PC-3 (cell line): ENCODE measurements at regions not wholly inside any gene's neighbourhood (a gene's known extent, or its start where the extent isn't known, plus 50 kb on each side); places are given as distances from the start of the nearest gene placed in this dataset.

Experiments used
- ATAC-seq: fragments of 200-7000 bp; cut with Tn5 transposase; 2 replicates; pipeline ENCODE4 v1.9.1; 2020; ENCODE audit warnings: mild to moderate bottlenecking, moderate library complexity
- BruUV-seq: library from RNA; stranded (reverse); fragments of 400-500 nt; replicated peaks from 2 replicates; lab custom pipeline; 2021; lab: Mats Ljungman, UMichigan
- CTCF ChIA-PET: fragments of 300-600 bp; sonication (Branson Sonifier 250); formaldehyde crosslinking; loops from one replicate; lab custom pipeline; 2022; ENCODE audit warnings: antibody characterized with exemption; lab: Charles Lee
- POLR2A ChIA-PET: fragments of 300-600 bp; sonication (Branson Sonifier 250); formaldehyde crosslinking; loops from one replicate; lab custom pipeline; 2022; ENCODE audit warnings: antibody characterized with exemption; ENCODE audit not compliant: unreplicated experiment; lab: Charles Lee
- DNase-seq: peaks from one replicate; pipeline ENCODE4 v3.0.0-alpha.2; 2015
- H2AFZ ChIP-seq: fragments of 300-600 bp; sonication (generic); 2 replicates; pipeline ENCODE4 v1.6.0; 2016; ENCODE audit warnings: antibody characterized with exemption, low read length
- H3F3A ChIP-seq: fragments of 300-600 bp; sonication (generic); one replicate; pipeline ENCODE4 v1.6.0; 2017; ENCODE audit warnings: antibody characterized with exemption, low read length, control low read depth, mild to moderate bottlenecking; ENCODE audit not compliant: unreplicated experiment
- H3K27ac ChIP-seq: fragments of 300-600 bp; sonication (generic); 2 replicates; pipeline ENCODE4 v1.5.1; 2016; ENCODE audit warnings: mild to moderate bottlenecking, low read length
- H3K27me3 ChIP-seq: fragments of 300-600 bp; sonication (generic); 2 replicates; pipeline ENCODE4 v1.6.1; 2016; ENCODE audit warnings: low read length, mixed read lengths
- H3K36me3 ChIP-seq: fragments of 300-600 bp; sonication (generic); 2 replicates; pipeline ENCODE4 v1.6.1; 2016; ENCODE audit warnings: low read depth, mixed run types, low read length, mixed read lengths
- H3K4me1 ChIP-seq: fragments of 300-600 bp; sonication (generic); 2 replicates; pipeline ENCODE4 v1.5.1; 2016; ENCODE audit warnings: low read length; ENCODE audit not compliant: insufficient read depth
- H3K4me2 ChIP-seq: fragments of 300-600 bp; sonication (generic); 2 replicates; pipeline ENCODE4 v1.6.0; 2016; ENCODE audit warnings: low read length
- H3K4me3 ChIP-seq: fragments of 300-600 bp; sonication (generic); 2 replicates; pipeline ENCODE4 v1.5.1; 2016; ENCODE audit warnings: mild to moderate bottlenecking, low read length, mixed read lengths
- H3K79me2 ChIP-seq: fragments of 300-600 bp; sonication (generic); 2 replicates; pipeline ENCODE4 v1.6.1; 2017; ENCODE audit warnings: low read length, mixed read lengths
- H3K9ac ChIP-seq: fragments of 300-600 bp; sonication (generic); 2 replicates; pipeline ENCODE4 v1.6.0; 2016; ENCODE audit warnings: mild to moderate bottlenecking, low read length
- H3K9me2 ChIP-seq: fragments of 300-600 bp; sonication (generic); replicated peaks from 2 replicates; pipeline ENCODE4 v1.6.1; 2016; ENCODE audit warnings: mixed run types, low read length, mixed read lengths
- H3K9me3 ChIP-seq: fragments of 300-600 bp; sonication (generic); 2 replicates; pipeline ENCODE4 v1.6.1; 2016; ENCODE audit warnings: low read length, mixed read lengths
- H4K20me1 ChIP-seq: fragments of 300-600 bp; sonication (generic); 2 replicates; pipeline ENCODE4 v1.6.1; 2016; ENCODE audit warnings: low read length, mixed read lengths
- EZH2 ChIP-seq: fragments of 300-600 bp; sonication (generic); IDR thresholded peaks from one replicate; pipeline ENCODE4 v1.6.1; 2017; ENCODE audit warnings: antibody characterized with exemption, mild to moderate bottlenecking, low read length; ENCODE audit not compliant: unreplicated experiment
- EZH2phosphoT487 ChIP-seq: fragments of 300-600 bp; sonication (generic); IDR thresholded peaks from 2 replicates; pipeline ENCODE4 v1.6.1; 2018; ENCODE audit warnings: mild to moderate bottlenecking, antibody characterized with exemption, low read length, borderline replicate concordance
- intact Hi-C: fragments of 100-400 bp; cut with micrococcal nuclease; formaldehyde crosslinking; loops from 2 replicates; pipeline ENCODE4 v1.9.0; 2023
- TF ChIP-seq, protein P1 (sequence below): fragments of 300-600 bp; sonication (generic); conservative IDR thresholded peaks from 2 replicates; pipeline ENCODE4 v1.5.1; 2017; ENCODE audit warnings: antibody characterized with exemption, low read depth, mild to moderate bottlenecking, low read length

DNA sequence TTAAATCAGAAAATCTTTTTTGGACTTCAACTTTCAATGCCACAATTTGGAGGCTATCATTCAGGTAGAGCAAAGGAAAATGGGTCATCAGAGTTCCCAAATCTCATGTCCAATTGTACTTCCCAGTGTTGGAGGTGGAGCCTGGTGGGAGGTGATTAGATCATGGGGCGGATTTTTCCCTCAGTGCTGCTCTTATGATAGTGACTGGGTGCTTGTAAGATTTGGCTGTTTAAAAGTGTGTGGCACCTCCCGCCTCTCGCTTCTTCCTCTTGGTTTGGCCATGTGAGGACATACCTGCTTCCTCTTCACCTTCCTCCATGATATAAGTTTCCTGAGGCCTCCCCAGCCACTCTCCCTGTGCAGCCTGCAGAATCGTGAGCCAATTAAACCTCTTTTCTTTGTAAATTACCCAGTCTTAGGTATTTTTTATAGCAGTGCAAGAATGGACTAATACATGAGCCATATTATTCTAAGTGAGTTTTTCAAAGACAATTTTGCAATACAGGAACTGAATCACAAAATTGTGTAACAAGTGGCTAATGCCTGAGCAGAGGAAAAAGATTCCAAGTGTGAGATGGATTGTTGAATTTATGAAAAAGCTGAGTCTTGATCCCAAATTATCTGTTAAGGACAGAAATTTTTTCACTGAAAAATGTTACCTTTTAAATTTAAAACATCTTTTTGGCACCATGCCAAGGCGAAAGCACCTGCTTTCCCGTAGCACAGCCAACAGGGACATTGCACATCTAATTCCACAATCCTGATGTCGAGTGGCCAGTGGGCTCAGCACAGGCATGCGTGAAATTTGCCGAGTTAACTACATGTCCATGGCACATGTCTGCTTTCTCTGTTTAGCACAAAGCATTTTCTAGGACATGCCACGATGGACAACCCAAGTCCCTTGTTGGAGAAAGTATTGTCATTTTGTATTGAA, 150.9 kb downstream of the COL6A3 start:
- TF ChIP-seq, protein P1, sequence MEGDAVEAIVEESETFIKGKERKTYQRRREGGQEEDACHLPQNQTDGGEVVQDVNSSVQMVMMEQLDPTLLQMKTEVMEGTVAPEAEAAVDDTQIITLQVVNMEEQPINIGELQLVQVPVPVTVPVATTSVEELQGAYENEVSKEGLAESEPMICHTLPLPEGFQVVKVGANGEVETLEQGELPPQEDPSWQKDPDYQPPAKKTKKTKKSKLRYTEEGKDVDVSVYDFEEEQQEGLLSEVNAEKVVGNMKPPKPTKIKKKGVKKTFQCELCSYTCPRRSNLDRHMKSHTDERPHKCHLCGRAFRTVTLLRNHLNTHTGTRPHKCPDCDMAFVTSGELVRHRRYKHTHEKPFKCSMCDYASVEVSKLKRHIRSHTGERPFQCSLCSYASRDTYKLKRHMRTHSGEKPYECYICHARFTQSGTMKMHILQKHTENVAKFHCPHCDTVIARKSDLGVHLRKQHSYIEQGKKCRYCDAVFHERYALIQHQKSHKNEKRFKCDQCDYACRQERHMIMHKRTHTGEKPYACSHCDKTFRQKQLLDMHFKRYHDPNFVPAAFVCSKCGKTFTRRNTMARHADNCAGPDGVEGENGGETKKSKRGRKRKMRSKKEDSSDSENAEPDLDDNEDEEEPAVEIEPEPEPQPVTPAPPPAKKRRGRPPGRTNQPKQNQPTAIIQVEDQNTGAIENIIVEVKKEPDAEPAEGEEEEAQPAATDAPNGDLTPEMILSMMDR = no peak
- no peak for TF ChIP-seq EZH2
- TF ChIP-seq EZH2phosphoT487 = no peak
- Histone ChIP-seq H3F3A (peaks cover 6% of the 10 kb centered on the region), H3K4me2 (peak overlapping the region; percentile 73), H3K79me2 (no peaks in the 10 kb centered on the region), H3K4me1 (peaks cover 32% of the 10 kb centered on the region), H2AFZ (no peak overlapping the region), H3K9ac (no peak overlapping the region), H3K27me3 (no peaks in the 10 kb centered on the region), H3K4me3 (no peak overlapping the region), H3K9me2 (no peaks in the 10 kb centered on the region), H4K20me1 (no peaks in the 10 kb centered on the region), H3K36me3 (no peaks in the 10 kb centered on the region), H3K9me3 (no peaks in the 10 kb centered on the region), H3K27ac (peak overlapping the region; percentile 87)
- ChIA-PET CTCF (no interaction called here), POLR2A (no interaction called here)
- DNase-seq = peak; percentile 80
- no TSS peak for BruUV-seq
- ATAC-seq = no peak
- intact Hi-C loops = no loop called here

DNA sequence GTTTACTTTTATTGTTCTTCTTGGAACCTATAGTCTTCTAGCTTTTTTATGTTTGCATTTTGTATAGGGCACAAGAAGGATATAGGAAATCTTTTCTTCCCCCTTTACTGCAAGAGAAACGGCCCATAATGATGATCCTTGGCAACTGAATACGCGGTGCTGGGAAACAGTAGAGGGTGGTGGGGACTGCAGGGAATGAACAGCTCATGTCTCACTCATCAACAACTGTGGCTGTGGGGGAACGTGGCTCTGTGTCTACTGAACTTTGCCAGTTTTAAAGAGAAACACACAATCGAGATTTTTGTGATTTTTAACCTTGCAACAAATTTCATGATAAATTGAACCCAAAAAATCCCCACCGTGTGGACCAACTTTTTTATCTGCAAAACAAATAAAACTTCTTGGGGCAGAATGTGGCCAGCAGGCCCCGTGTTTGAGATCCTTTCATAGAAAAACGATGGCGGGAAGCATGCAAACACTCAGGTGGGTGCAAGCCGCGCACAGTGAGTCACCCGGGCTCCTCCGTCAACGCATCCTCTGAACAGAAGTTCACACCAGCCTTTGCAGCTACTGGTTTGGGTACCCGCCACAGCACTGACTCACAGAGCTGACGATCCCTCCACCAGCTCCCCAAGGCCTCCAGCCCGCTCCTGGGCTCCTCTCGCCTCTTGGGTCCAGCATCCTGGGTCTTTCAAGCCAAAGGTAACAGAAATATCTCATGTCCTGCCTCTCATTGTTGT, 149.3 kb downstream of the COL6A3 start:
- Histone ChIP-seq H3K9me3 (no peaks in the 10 kb centered on the region), H3K4me1 (peaks cover 32% of the 10 kb centered on the region), H3K9ac (peak overlapping the region; percentile 45), H3K36me3 (no peaks in the 10 kb centered on the region), H2AFZ (peak overlapping the region; percentile 66), H4K20me1 (no peaks in the 10 kb centered on the region), H3K4me3 (peak overlapping the region; percentile 32; the same call in 1 of the 2 replicates), H3K9me2 (no peaks in the 10 kb centered on the region), H3K79me2 (no peaks in the 10 kb centered on the region), H3K4me2 (peak overlapping the region; percentile 73), H3F3A (peaks cover 6% of the 10 kb centered on the region), H3K27ac (peak overlapping the region; percentile 87), H3K27me3 (no peaks in the 10 kb centered on the region)
- DNase-seq = peak; percentile 89
- intact Hi-C loops = no loop called here
- peak; percentile 87 for ATAC-seq
- BruUV-seq = no TSS peak
- ChIA-PET POLR2A (interaction anchor here (0.7 kb wide), 1 partner anchor 10 kb away, joined by 3 read pairs; no protein-coding TSS in a partner anchor), CTCF (no interaction called here)
- TF ChIP-seq EZH2 (no peak), EZH2phosphoT487 (no peak)
- TF ChIP-seq, protein P1 = no peak
